NCI-H2081 treated with DMSO at 0.1 percent for 48 hours (cell line): ENCODE measurements at regions not wholly inside any gene's neighbourhood (a gene's known extent, or its start where the extent isn't known, plus 50 kb on each side); places are given as distances from the start of the nearest gene placed in this dataset.
"Not testable (repeated sequence)": the region's sequence is repeated elsewhere in the genome, so short reads cannot be mapped to it uniquely, and the experiment has no call there.

ENCODE experiments used
- DNase-seq: peaks from one replicate; lab custom pipeline; 2025; lab: John Stamatoyannopoulos, UW

GRCh38 chr6:76682842-76683241 lies 610.4 kb upstream of the IMPG1 start:
- DNase-seq: no peak

- DNase-seq: no peak
Observed at GRCh38 chr6:76681781-76682180, 609.3 kb upstream of the IMPG1 start.

GRCh38 chr6:76677017-76677416 lies 604.6 kb upstream of the IMPG1 start:
- no peak for DNase-seq

- DNase-seq: no peak
Observed at GRCh38 chr6:76671751-76672150, 599.3 kb upstream of the IMPG1 start.

- no peak for DNase-seq
Observed at GRCh38 chr6:76644231-76644630, 571.8 kb upstream of the IMPG1 start.

- no peak for DNase-seq
Observed at GRCh38 chr6:76639941-76640340, 567.5 kb upstream of the IMPG1 start.

GRCh38 chr6:76634695-76635094 lies 562.2 kb upstream of the IMPG1 start:
- DNase-seq: no peak

GRCh38 chr6:76633259-76633658 lies 560.8 kb upstream of the IMPG1 start:
- no peak for DNase-seq

GRCh38 chr6:76631622-76632021 lies 559.2 kb upstream of the IMPG1 start:
- DNase-seq: no peak

GRCh38 chr6:76615395-76615794 lies 542.9 kb upstream of the IMPG1 start:
- no peak for DNase-seq

GRCh38 chr6:76612954-76613353 lies 540.5 kb upstream of the IMPG1 start:
- DNase-seq: no peak

- DNase-seq: no peak
Observed at GRCh38 chr6:76609160-76609559, 536.7 kb upstream of the IMPG1 start.

GRCh38 chr6:76594109-76594508 lies 521.6 kb upstream of the IMPG1 start:
- no peak for DNase-seq

GRCh38 chr6:76593668-76594067 lies 521.2 kb upstream of the IMPG1 start:
- no peak for DNase-seq

- no peak for DNase-seq
Observed at GRCh38 chr6:76592566-76592965, 520.1 kb upstream of the IMPG1 start.

GRCh38 chr6:76587271-76587670 lies 514.8 kb upstream of the IMPG1 start:
- no peak for DNase-seq

GRCh38 chr6:76584121-76584520 lies 511.7 kb upstream of the IMPG1 start:
- no peak for DNase-seq

GRCh38 chr6:76578746-76579145 lies 506.3 kb upstream of the IMPG1 start:
- no peak for DNase-seq

GRCh38 chr6:76574746-76575145 lies 502.3 kb upstream of the IMPG1 start:
- no peak for DNase-seq

- no peak for DNase-seq
Observed at GRCh38 chr6:76565932-76566331, 493.5 kb upstream of the IMPG1 start.

GRCh38 chr6:76562371-76562770 lies 489.9 kb upstream of the IMPG1 start:
- DNase-seq: not testable (repeated sequence)

GRCh38 chr6:76560851-76561755 lies 488.6 kb upstream of the IMPG1 start:
- not testable (repeated sequence) for DNase-seq

- DNase-seq: no peak
Observed at GRCh38 chr6:76553256-76553655, 480.8 kb upstream of the IMPG1 start.

- DNase-seq: no peak
Observed at GRCh38 chr6:76552268-76552667, 479.8 kb upstream of the IMPG1 start.
